Neural cell (in vitro differentiated cells): ENCODE measurements at regions not wholly inside any gene's neighbourhood (a gene's known extent, or its start where the extent isn't known, plus 50 kb on each side); places are given as distances from the start of the nearest gene placed in this dataset.

Source experiments
- H2AFZ ChIP-seq: fragments of 200-600, 300-800 bp; sonication (generic), shearing (Covaris generic); 2 replicates; pipeline ENCODE4 v1.6.0; 2014; ENCODE audit warnings: low read depth, mild to moderate bottlenecking, antibody characterized with exemption, low read length, moderate library complexity
- H3F3A ChIP-seq: fragments of 200-600 bp; shearing (Covaris generic); 2 replicates; pipeline ENCODE4 v1.6.1; 2016; ENCODE audit warnings: mild to moderate bottlenecking, moderate library complexity, mixed read lengths, antibody characterized with exemption, low read length; ENCODE audit not compliant: insufficient read depth, poor library complexity, severe bottlenecking
- H3K27ac ChIP-seq: fragments of 200-600, 300-800 bp; sonication (generic), shearing (Covaris generic); 2 replicates; pipeline ENCODE4 v1.5.1; 2014; ENCODE audit warnings: mild to moderate bottlenecking, low read length, moderate library complexity
- H3K27me3 ChIP-seq: fragments of 300-800, 200-600 bp; sonication (generic), shearing (Covaris generic); 2 replicates; pipeline ENCODE4 v1.6.0; 2014; ENCODE audit warnings: mild to moderate bottlenecking, low read depth, low read length, moderate library complexity; ENCODE audit not compliant: insufficient read depth
- H3K36me3 ChIP-seq: fragments of 300-800, 200-600 bp; sonication (generic), shearing (Covaris generic); 2 replicates; pipeline ENCODE4 v1.5.1; 2014; ENCODE audit warnings: mild to moderate bottlenecking, antibody characterized with exemption, low read length, moderate library complexity; ENCODE audit not compliant: insufficient read depth
- H3K4me2 ChIP-seq: fragments of 300-800, 200-600 bp; sonication (generic), shearing (Covaris generic); 2 replicates; pipeline ENCODE4 v1.6.0; 2014; ENCODE audit warnings: mild to moderate bottlenecking, low read length
- H3K4me3 ChIP-seq: fragments of 300-800, 200-600 bp; sonication (generic), shearing (Covaris generic); 2 replicates; pipeline ENCODE4 v1.5.1; 2014; ENCODE audit warnings: mild to moderate bottlenecking, low read length, moderate library complexity
- H3K79me2 ChIP-seq: fragments of 200-600 bp; shearing (Covaris generic); replicated peaks from 2 replicates; pipeline ENCODE4 v1.6.0; 2014; ENCODE audit warnings: mild to moderate bottlenecking, low read length, moderate library complexity; ENCODE audit not compliant: insufficient read depth
- H3K9ac ChIP-seq: fragments of 300-800, 200-600 bp; sonication (generic), shearing (Covaris generic); 2 replicates; pipeline ENCODE4 v1.6.1; 2016; ENCODE audit warnings: mild to moderate bottlenecking, low read length, mixed read lengths
- H3K9me2 ChIP-seq: fragments of 200-600 bp; shearing (Covaris generic); 2 replicates; pipeline ENCODE4 v1.6.1; 2016; ENCODE audit warnings: mild to moderate bottlenecking, low read length, mixed read lengths; ENCODE audit not compliant: insufficient read depth
- H3K9me3 ChIP-seq: fragments of 200-600, 300-800 bp; sonication (generic), shearing (Covaris generic); 2 replicates; pipeline ENCODE4 v1.6.1; 2016; ENCODE audit warnings: mild to moderate bottlenecking, mixed run types, low read length, moderate library complexity, mixed read lengths
- H4K20me1 ChIP-seq: fragments of 200-600 bp; shearing (Covaris generic); 2 replicates; pipeline ENCODE4 v1.6.1; 2016; ENCODE audit warnings: mild to moderate bottlenecking, mixed run types; ENCODE audit not compliant: insufficient read depth
- CTCF ChIP-seq: fragments of 450-650 bp; IDR thresholded peaks from 2 replicates; pipeline ENCODE4 v1.5.1; 2014; ENCODE audit warnings: antibody characterized with exemption, mild to moderate bottlenecking, moderate library complexity; ENCODE audit not compliant: poor library complexity, severe bottlenecking
- EP300 ChIP-seq: fragments of 450-650 bp; conservative IDR thresholded peaks from 2 replicates; pipeline ENCODE4 v1.6.1; 2014; ENCODE audit warnings: antibody characterized with exemption, mild to moderate bottlenecking, moderate library complexity; ENCODE audit not compliant: poor library complexity, severe bottlenecking
- EZH2 ChIP-seq: fragments of 200-600, 300-800 bp; shearing (Covaris generic), sonication (generic); IDR thresholded peaks from 2 replicates; pipeline ENCODE4 v1.6.1; 2014; ENCODE audit warnings: antibody characterized with exemption, low read length, borderline replicate concordance, mild to moderate bottlenecking; ENCODE audit not compliant: insufficient read depth, poor library complexity, severe bottlenecking
- MXI1 ChIP-seq: fragments of 450-650 bp; conservative IDR thresholded peaks from 2 replicates; pipeline ENCODE4 v1.6.1; 2014; ENCODE audit warnings: antibody characterized with exemption, mild to moderate bottlenecking; ENCODE audit not compliant: poor library complexity, severe bottlenecking
- POLR2AphosphoS5 ChIP-seq: IDR thresholded peaks from 2 replicates; pipeline ENCODE4 v1.6.1; 2012
- RAD21 ChIP-seq: fragments of 450-650 bp; conservative IDR thresholded peaks from 2 replicates; pipeline ENCODE4 v1.6.1; 2014; ENCODE audit warnings: antibody characterized with exemption, mild to moderate bottlenecking, moderate library complexity
- REST ChIP-seq: IDR thresholded peaks from 2 replicates; pipeline ENCODE4 v1.6.1; 2012; ENCODE audit warnings: borderline replicate concordance
- SMC3 ChIP-seq: fragments of 450-650 bp; conservative IDR thresholded peaks from 2 replicates; pipeline ENCODE4 v1.6.1; 2014; ENCODE audit warnings: antibody characterized with exemption, mild to moderate bottlenecking, moderate library complexity; ENCODE audit not compliant: poor library complexity
- TAF1 ChIP-seq: IDR thresholded peaks from 2 replicates; pipeline ENCODE4 v1.6.1; 2012; ENCODE audit warnings: low read depth

GRCh38 chr13:103568314-103568713 is 502.1 kb upstream of the SLC10A2 start:
- Histone ChIP-seq H3K27me3 (no peaks in the 10 kb centered on the region), H3K79me2 (no peaks in the 10 kb centered on the region), H3K4me2 (no peak overlapping the region), H3K36me3 (no peaks in the 10 kb centered on the region), H3F3A (no peaks in the 10 kb centered on the region), H2AFZ (no peak overlapping the region), H3K9me2 (no peaks in the 10 kb centered on the region), H3K9ac (no peak overlapping the region), H3K4me3 (no peak overlapping the region), H3K9me3 (no peaks in the 10 kb centered on the region), H4K20me1 (no peaks in the 10 kb centered on the region), H3K27ac (no peak overlapping the region)
- TF ChIP-seq REST (no peak), RAD21 (no peak), SMC3 (no peak), MXI1 (no peak), TAF1 (no peak), CTCF (no peak), EP300 (no peak), POLR2AphosphoS5 (no peak)

- Histone ChIP-seq H3K9me2 (no peaks in the 10 kb centered on the region), H3K27me3 (no peaks in the 10 kb centered on the region), H3K4me2 (no peak overlapping the region), H3K4me3 (no peak overlapping the region), H3F3A (no peaks in the 10 kb centered on the region), H3K9me3 (no peaks in the 10 kb centered on the region), H3K9ac (no peak overlapping the region), H3K36me3 (no peaks in the 10 kb centered on the region), H4K20me1 (no peaks in the 10 kb centered on the region), H2AFZ (no peak overlapping the region), H3K27ac (no peak overlapping the region), H3K79me2 (no peaks in the 10 kb centered on the region)
- TF ChIP-seq RAD21, result no peak
- no peak for TF ChIP-seq TAF1
- TF ChIP-seq REST, result no peak
- TF ChIP-seq POLR2AphosphoS5, result no peak
- TF ChIP-seq EZH2, result no peak
- no peak for TF ChIP-seq CTCF
These were observed 491.7 kb upstream of the SLC10A2 start for GRCh38 chr13:103557878-103558277.
